ENCODE measurements at regions not wholly inside any gene's neighbourhood (a gene's known extent, or its start where the extent isn't known, plus 50 kb on each side); places are given as distances from the start of the nearest gene placed in this dataset.
"Not testable (repeated sequence)": the region's sequence is repeated elsewhere in the genome, so short reads cannot be mapped to it uniquely, and the experiment has no call there.

DNA sequence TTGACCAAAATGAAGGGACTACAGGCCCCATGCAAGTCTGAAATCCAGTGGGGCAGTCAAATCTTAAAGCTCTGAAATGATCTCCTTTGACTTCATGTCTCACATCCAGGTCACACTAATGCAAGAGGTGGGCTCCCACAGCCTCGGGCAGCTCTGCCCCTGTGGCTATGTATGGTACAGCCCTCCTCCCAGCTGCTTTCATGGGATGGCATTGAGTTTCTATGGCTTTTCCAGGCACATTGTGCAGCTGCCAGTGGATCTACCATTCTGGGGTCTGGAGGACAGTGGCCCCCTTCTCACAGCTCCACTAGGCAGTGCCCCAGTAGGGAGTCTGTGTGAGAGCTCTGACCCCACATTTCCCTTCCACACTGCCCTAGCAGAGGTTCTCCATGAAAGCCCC is 107.0 kb upstream of the FRMD1 start:
- TF ChIP-seq, protein P1, sequence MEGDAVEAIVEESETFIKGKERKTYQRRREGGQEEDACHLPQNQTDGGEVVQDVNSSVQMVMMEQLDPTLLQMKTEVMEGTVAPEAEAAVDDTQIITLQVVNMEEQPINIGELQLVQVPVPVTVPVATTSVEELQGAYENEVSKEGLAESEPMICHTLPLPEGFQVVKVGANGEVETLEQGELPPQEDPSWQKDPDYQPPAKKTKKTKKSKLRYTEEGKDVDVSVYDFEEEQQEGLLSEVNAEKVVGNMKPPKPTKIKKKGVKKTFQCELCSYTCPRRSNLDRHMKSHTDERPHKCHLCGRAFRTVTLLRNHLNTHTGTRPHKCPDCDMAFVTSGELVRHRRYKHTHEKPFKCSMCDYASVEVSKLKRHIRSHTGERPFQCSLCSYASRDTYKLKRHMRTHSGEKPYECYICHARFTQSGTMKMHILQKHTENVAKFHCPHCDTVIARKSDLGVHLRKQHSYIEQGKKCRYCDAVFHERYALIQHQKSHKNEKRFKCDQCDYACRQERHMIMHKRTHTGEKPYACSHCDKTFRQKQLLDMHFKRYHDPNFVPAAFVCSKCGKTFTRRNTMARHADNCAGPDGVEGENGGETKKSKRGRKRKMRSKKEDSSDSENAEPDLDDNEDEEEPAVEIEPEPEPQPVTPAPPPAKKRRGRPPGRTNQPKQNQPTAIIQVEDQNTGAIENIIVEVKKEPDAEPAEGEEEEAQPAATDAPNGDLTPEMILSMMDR (optimal IDR thresholded peaks at IDR 0.05 in 1 of 3, IDR thresholded peaks at IDR 0.05 in 1 of 3, conservative IDR thresholded peaks at IDR 0.05 in 1 of 3; ENCODE audit: extremely low read depth in 1 of 3, insufficient read depth in 2 of 3, low read length in 3 of 3), result not testable (repeated sequence)
- not testable (repeated sequence) for TF ChIP-seq EZH2 (IDR thresholded peaks at IDR 0.05; ENCODE audit: low read length)
